Fibroblast of mammary gland (primary cell): ENCODE measurements at regions not wholly inside any gene's neighbourhood (a gene's known extent, or its start where the extent isn't known, plus 50 kb on each side); places are given as distances from the start of the nearest gene placed in this dataset.

ENCODE experiments used
- DNase-seq: peaks from one replicate; pipeline ENCODE4 v3.0.0-alpha.2; 2010; ENCODE audit warnings: low read depth
- H3K4me3 ChIP-seq: 2 replicates; pipeline ENCODE4 v1.5.1; 2011; ENCODE audit warnings: low read depth, mild to moderate bottlenecking, low read length, moderate library complexity; ENCODE audit not compliant: control insufficient read depth
- TF ChIP-seq, protein P1 (sequence below): conservative IDR thresholded peaks from 2 replicates; pipeline ENCODE4 v1.5.1; 2011; ENCODE audit warnings: low read depth, low read length, inconsistent platforms; ENCODE audit not compliant: control insufficient read depth, insufficient read depth

DNA sequence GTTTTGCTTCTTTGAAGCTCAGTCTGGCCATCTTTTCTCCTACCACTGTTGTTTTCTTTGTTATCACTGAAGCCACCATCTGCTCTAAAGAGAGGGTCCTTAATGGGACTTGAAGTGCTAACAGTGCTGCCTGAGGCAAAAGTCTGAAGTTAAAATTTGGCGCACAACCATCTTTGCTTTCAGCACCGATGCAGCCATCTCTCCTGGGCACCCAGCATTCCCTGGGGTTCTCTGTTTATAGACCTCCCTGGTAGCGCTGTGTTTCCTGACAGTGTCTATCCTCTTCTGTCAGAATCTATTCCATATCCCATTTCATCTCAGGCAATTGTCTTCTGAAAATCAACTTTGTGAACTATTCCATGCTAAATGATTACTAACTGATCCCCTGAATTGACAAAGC is 491.5 kb upstream of the MPDZ start:
- no peak for DNase-seq
- TF ChIP-seq, protein P1, sequence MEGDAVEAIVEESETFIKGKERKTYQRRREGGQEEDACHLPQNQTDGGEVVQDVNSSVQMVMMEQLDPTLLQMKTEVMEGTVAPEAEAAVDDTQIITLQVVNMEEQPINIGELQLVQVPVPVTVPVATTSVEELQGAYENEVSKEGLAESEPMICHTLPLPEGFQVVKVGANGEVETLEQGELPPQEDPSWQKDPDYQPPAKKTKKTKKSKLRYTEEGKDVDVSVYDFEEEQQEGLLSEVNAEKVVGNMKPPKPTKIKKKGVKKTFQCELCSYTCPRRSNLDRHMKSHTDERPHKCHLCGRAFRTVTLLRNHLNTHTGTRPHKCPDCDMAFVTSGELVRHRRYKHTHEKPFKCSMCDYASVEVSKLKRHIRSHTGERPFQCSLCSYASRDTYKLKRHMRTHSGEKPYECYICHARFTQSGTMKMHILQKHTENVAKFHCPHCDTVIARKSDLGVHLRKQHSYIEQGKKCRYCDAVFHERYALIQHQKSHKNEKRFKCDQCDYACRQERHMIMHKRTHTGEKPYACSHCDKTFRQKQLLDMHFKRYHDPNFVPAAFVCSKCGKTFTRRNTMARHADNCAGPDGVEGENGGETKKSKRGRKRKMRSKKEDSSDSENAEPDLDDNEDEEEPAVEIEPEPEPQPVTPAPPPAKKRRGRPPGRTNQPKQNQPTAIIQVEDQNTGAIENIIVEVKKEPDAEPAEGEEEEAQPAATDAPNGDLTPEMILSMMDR = no peak
- H3K4me3 ChIP-seq = no peak overlapping the region

- TF ChIP-seq, protein P1 = no peak
- no peak for DNase-seq
- no peak overlapping the region for H3K4me3 ChIP-seq
These were observed 490.1 kb upstream of the MPDZ start for GRCh38 chr9:13769641-13770040.

GRCh38 chr9:13769006-13769405 is 489.5 kb upstream of the MPDZ start:
- TF ChIP-seq, protein P1 = no peak
- no peak for DNase-seq
- no peak overlapping the region for H3K4me3 ChIP-seq

GRCh38 chr9:13762209-13762608 is 482.7 kb upstream of the MPDZ start:
- no peak for DNase-seq
- TF ChIP-seq, protein P1 = no peak
- H3K4me3 ChIP-seq = no peak overlapping the region

DNA sequence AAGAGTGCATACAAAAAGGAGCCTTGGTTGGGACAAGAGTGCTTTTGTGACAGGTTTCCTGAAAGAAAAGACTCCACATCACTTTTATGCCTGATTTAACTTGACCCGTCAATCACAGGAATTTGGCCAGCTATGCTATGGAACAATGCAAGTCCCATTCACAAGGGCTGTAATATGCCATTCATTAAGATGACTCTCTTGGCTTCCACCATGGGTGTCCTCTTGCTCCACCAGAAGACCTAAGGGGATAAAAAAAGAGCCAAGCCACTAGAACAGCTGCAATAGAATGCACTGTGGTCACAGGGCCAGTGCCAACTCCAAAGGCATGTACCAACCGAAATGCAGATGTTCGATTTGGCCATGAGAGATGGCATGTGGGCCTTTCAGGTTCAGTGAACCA is 480.1 kb upstream of the MPDZ start:
- no peak for DNase-seq
- TF ChIP-seq, protein P1 = no peak
- H3K4me3 ChIP-seq = no peak overlapping the region

- no peak for DNase-seq
- TF ChIP-seq, protein P1 = no peak
- no peak overlapping the region for H3K4me3 ChIP-seq
These were observed 479.4 kb upstream of the MPDZ start for GRCh38 chr9:13758936-13759335.

DNA sequence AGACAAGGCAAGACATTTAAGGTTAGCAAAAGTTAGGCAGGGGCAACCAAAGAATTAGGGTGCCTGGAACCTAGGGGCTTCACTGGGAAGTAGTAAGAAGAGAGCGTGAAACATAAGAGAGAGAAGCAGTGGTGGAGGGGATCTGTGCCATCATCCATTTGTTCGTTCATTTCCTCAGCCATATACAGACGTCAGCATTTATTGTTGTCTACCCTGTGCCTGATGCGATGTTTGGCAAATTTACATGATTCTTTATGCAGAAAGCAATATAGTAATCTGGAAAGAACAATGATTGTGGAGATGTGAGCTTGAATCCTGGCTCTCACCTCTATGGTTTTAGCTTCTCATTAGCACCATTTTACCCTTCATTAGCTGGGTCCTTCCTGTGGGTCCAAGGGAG is 477.5 kb upstream of the MPDZ start:
- TF ChIP-seq, protein P1 = no peak
- H3K4me3 ChIP-seq = no peak overlapping the region
- no peak for DNase-seq
